ENCODE measurements at regions not wholly inside any gene's neighbourhood (a gene's known extent, or its start where the extent isn't known, plus 50 kb on each side); places are given as distances from the start of the nearest gene placed in this dataset.

DNA sequence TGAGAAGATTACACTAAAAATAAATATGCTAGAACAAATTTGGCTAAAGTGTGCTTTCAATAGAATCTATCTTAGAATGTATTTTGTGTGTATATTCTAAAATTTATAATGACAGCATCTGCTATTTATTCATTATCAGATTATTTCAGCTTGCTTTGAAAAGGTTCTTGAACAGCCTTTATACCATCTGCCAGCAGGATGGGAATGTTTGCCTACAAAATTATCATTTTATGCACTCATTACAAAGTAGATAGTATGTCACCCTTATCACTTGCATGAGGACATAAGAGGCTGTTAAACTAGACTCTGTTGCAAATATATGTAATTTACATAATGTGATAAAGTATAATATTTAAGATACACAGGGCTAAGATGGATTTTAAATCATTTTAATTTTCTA lies 1286.9 kb upstream of the PCDH20 start:
- TF ChIP-seq, protein P1, sequence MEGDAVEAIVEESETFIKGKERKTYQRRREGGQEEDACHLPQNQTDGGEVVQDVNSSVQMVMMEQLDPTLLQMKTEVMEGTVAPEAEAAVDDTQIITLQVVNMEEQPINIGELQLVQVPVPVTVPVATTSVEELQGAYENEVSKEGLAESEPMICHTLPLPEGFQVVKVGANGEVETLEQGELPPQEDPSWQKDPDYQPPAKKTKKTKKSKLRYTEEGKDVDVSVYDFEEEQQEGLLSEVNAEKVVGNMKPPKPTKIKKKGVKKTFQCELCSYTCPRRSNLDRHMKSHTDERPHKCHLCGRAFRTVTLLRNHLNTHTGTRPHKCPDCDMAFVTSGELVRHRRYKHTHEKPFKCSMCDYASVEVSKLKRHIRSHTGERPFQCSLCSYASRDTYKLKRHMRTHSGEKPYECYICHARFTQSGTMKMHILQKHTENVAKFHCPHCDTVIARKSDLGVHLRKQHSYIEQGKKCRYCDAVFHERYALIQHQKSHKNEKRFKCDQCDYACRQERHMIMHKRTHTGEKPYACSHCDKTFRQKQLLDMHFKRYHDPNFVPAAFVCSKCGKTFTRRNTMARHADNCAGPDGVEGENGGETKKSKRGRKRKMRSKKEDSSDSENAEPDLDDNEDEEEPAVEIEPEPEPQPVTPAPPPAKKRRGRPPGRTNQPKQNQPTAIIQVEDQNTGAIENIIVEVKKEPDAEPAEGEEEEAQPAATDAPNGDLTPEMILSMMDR (conservative IDR thresholded peaks at IDR 0.05) = no peak
- Histone ChIP-seq H3K56ac (ENCODE audit: insufficient read length, low read depth, low read length) (no peak overlapping the region), H2BK15ac (ENCODE audit: low read depth, low read length) (no peak overlapping the region), H3K14ac (ENCODE audit: insufficient read depth, low read length) (no peak overlapping the region), H3K23ac (ENCODE audit: insufficient read length, low read depth, low read length) (no peak overlapping the region), H3K9ac (ENCODE audit: extremely low read depth, insufficient read length, low read length) (no peak overlapping the region), H2BK120ac (ENCODE audit: low read depth, low read length, poor library complexity, severe bottlenecking) (no peak overlapping the region), H4K91ac (ENCODE audit: insufficient read length, low read depth, low read length) (no peak overlapping the region), H3K4me1 (ENCODE audit: insufficient read depth, low read length) (no peaks in the 10 kb centered on the region), H2AK5ac (ENCODE audit: insufficient read length, low read length) (no peak overlapping the region), H3K4ac (ENCODE audit: low read depth, low read length) (no peak overlapping the region), H2BK20ac (ENCODE audit: low read depth, low read length, poor library complexity, severe bottlenecking) (no peak overlapping the region), H3T11ph (ENCODE audit: low read length) (no peak overlapping the region), H3K27ac (ENCODE audit: insufficient read length, low read depth, low read length) (no peak overlapping the region), H4K8ac (replicated peaks; ENCODE audit: insufficient read length, low read depth, low read length) (no peak overlapping the region), H3K18ac (ENCODE audit: insufficient read length, low read depth, low read length) (no peak overlapping the region), H3K79me2 (ENCODE audit: insufficient read depth, low read length) (no peaks in the 10 kb centered on the region), H4K5ac (ENCODE audit: insufficient read length, low read depth, low read length) (no peak overlapping the region), H3K27me3 (ENCODE audit: insufficient read depth, low read length) (no peaks in the 10 kb centered on the region), H3K4me2 (ENCODE audit: insufficient read depth, insufficient read length, low read length) (no peak overlapping the region), H2AFZ (ENCODE audit: low read length) (no peak overlapping the region), H3K9me3 (ENCODE audit: control insufficient read depth, low read depth, low read length) (no peaks in the 10 kb centered on the region), H2BK12ac (ENCODE audit: insufficient read length, low read depth, low read length) (no peak overlapping the region), H2BK5ac (ENCODE audit: insufficient read length, low read length) (no peak overlapping the region), H3K23me2 (ENCODE audit: insufficient read length, low read depth, low read length, poor library complexity, severe bottlenecking) (no peaks in the 10 kb centered on the region), H4K20me1 (ENCODE audit: control insufficient read depth, insufficient read depth, insufficient read length) (no peaks in the 10 kb centered on the region), H3K79me1 (ENCODE audit: insufficient read depth, low read depth, low read length, poor library complexity, severe bottlenecking) (no peaks in the 10 kb centered on the region)
- Mint-ChIP-seq H3K4me1 (no peaks in the 10 kb centered on the region), H3K4me3 (no peak overlapping the region), H3K9me3 (no peaks in the 10 kb centered on the region), H3K27ac (no peak overlapping the region), H3K36me3 (ENCODE audit: insufficient read depth in 1 of 3, low read depth in 3 of 3) (no peaks in the 10 kb centered on the region), H3K27me3 (ENCODE audit: low read depth) (no peaks in the 10 kb centered on the region)
- no peak for DNase-seq
